Adrenal gland (tissue), 5 donors: ENCODE measurements at regions not wholly inside any gene's neighbourhood (a gene's known extent, or its start where the extent isn't known, plus 50 kb on each side); places are given as distances from the start of the nearest gene placed in this dataset.

Experiments used
- POLR2A ChIP-seq, 2 donors: fragments of 450-650 bp; IDR thresholded peaks; one replicate each; pipeline ENCODE4 v1.6.1; 2017; ENCODE audit warnings: antibody characterized with exemption in 2 of 2, mild to moderate bottlenecking in 2 of 2, moderate library complexity in 1 of 2
- TF ChIP-seq, protein P1 (sequence below), 6 experiments: fragments of 450-650 bp in 4 of 6; fragments of 200-600 bp in 2 of 6; sonication (generic) in 1 of 6; IDR thresholded peaks; 1 replicate in 5 of 6; 2 replicates in 1 of 6; pipeline versions ENCODE4 v1.5.1 to v1.8.0; 2016 to 2021; ENCODE audit warnings: antibody characterized with exemption in 6 of 6, mild to moderate bottlenecking in 2 of 6, moderate library complexity in 1 of 6
- donor health status: DM: no; HTN: no; CAD: no.

DNA sequence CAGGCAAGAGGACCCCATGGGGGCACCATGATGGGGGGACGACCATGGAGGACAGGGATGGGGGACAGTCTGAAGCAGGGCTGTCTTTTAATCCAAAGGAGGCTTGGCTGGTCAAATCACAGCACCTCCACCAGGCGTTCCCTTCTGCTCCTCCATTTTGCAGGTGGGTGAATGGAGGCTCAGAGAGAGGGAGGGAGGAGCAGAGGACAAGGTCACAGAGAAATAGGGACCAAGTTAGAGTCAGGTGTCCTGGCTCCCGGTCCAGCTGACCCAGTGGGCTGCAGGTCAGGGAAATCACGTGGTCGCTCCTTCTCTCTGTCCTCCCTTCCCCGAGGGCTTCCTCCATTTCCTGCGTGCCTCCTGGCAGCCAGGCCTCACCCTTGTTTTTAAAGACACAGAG, 156.4 kb upstream of the SMIM23 start:
- TF ChIP-seq, protein P1, sequence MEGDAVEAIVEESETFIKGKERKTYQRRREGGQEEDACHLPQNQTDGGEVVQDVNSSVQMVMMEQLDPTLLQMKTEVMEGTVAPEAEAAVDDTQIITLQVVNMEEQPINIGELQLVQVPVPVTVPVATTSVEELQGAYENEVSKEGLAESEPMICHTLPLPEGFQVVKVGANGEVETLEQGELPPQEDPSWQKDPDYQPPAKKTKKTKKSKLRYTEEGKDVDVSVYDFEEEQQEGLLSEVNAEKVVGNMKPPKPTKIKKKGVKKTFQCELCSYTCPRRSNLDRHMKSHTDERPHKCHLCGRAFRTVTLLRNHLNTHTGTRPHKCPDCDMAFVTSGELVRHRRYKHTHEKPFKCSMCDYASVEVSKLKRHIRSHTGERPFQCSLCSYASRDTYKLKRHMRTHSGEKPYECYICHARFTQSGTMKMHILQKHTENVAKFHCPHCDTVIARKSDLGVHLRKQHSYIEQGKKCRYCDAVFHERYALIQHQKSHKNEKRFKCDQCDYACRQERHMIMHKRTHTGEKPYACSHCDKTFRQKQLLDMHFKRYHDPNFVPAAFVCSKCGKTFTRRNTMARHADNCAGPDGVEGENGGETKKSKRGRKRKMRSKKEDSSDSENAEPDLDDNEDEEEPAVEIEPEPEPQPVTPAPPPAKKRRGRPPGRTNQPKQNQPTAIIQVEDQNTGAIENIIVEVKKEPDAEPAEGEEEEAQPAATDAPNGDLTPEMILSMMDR (IDR thresholded peaks at IDR 0.05): no peak
- TF ChIP-seq POLR2A (IDR thresholded peaks at IDR 0.05): no peak
